NB4 (cell line): ENCODE measurements at regions not wholly inside any gene's neighbourhood (a gene's known extent, or its start where the extent isn't known, plus 50 kb on each side); places are given as distances from the start of the nearest gene placed in this dataset.
A peak's percentile ranks its signal among the peaks of the same experiment; 100 is the strongest.

Experiments used
- DNase-seq: peaks from one replicate; pipeline ENCODE4 v3.0.0; 2010; ENCODE audit warnings: low read depth
- H3K4me3 ChIP-seq: one replicate; pipeline ENCODE4 v1.5.1; 2011; ENCODE audit warnings: mild to moderate bottlenecking, low read depth, low read length, moderate library complexity
- CTCF ChIP-seq: IDR thresholded peaks from one replicate; pipeline ENCODE4 v1.5.1; 2012; ENCODE audit warnings: low read depth, low read length
- MYC ChIP-seq: IDR thresholded peaks from 2 replicates; pipeline ENCODE4 v1.6.1; 2011; ENCODE audit warnings: low read depth, low read length
- POLR2A ChIP-seq: IDR thresholded peaks from 2 replicates; pipeline ENCODE4 v1.6.1; 2011; ENCODE audit warnings: mild to moderate bottlenecking; ENCODE audit not compliant: insufficient read length; ENCODE audit errors: extremely low read depth
- TF ChIP-seq, protein P1 (sequence below): IDR thresholded peaks from 2 replicates; pipeline ENCODE4 v1.6.1; 2011; ENCODE audit warnings: low read depth, low read length

GRCh38 chr2:199128476-199129229 is 329.1 kb downstream of the SATB2 start:
- TF ChIP-seq POLR2A (no peak), CTCF (no peak), MYC (no peak)
- TF ChIP-seq, protein P1, sequence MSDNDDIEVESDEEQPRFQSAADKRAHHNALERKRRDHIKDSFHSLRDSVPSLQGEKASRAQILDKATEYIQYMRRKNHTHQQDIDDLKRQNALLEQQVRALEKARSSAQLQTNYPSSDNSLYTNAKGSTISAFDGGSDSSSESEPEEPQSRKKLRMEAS = no peak
- H3K4me3 ChIP-seq = no peak overlapping the region
- no peak for DNase-seq

GRCh38 chr2:199119796-199120195 is 337.9 kb downstream of the SATB2 start:
- DNase-seq = no peak
- no peak overlapping the region for H3K4me3 ChIP-seq
- TF ChIP-seq CTCF (no peak), MYC (no peak), POLR2A (no peak)
- TF ChIP-seq, protein P1 = no peak

DNA sequence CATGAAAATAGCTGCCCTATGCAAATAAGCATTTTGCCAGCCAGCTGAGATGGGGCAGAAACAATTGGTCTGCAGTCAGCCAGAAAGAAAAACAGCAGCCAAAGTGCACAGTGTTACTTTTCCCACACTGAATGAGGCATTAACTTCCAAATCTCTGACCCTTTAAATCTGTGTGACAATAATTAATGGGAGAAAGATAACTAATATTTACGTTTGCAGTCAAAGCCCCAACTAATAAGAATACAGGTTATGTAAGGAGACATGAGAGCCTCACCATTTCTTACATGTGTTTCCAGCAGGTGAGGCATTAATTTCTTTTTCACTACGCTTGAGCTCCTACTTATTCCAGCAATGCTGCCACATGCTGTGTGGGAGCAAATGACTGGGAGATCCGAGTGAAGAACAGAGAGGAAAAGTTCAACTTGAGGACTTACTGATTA is 339.0 kb downstream of the SATB2 start:
- H3K4me3 ChIP-seq = no peak overlapping the region
- no peak for DNase-seq
- TF ChIP-seq MYC = no peak
- TF ChIP-seq CTCF = no peak
- TF ChIP-seq, protein P1 = no peak
- no peak for TF ChIP-seq POLR2A

DNA sequence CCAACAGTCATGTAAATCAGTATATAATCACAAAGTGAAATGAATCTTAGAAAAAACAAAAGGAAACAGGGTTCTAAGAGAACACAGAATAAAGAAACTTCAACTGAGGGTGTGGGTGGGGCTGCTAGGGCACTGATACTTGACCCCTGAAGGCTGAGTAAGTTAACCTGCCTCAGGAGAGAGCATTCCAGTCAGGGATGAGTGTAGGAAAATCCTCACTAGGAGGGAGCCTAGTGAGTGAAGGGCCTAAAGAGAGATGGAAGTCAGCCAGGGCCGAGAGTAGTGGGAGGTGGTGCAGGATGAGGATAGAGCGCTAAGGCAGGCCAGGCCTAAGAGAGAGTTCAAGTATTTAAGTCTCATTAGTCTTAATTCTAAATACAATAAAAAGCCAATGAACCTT is 342.6 kb downstream of the SATB2 start:
- no peak for DNase-seq
- no peak overlapping the region for H3K4me3 ChIP-seq
- no peak for TF ChIP-seq CTCF
- no peak for TF ChIP-seq MYC
- TF ChIP-seq, protein P1 = no peak

GRCh38 chr2:199113111-199113510 is 344.6 kb downstream of the SATB2 start:
- no peak overlapping the region for H3K4me3 ChIP-seq
- no peak for DNase-seq
- TF ChIP-seq POLR2A (no peak), CTCF (no peak), MYC (no peak)
- TF ChIP-seq, protein P1 = no peak

- DNase-seq = peak; percentile 35
- H3K4me3 ChIP-seq = no peak overlapping the region
- TF ChIP-seq POLR2A (no peak), CTCF (no peak), MYC (no peak)
- TF ChIP-seq, protein P1 = no peak
Observed at GRCh38 chr2:199111458-199111857, 346.3 kb downstream of the SATB2 start.
